ENCODE measurements at regions not wholly inside any gene's neighbourhood (a gene's known extent, or its start where the extent isn't known, plus 50 kb on each side); places are given as distances from the start of the nearest gene placed in this dataset.

DNA sequence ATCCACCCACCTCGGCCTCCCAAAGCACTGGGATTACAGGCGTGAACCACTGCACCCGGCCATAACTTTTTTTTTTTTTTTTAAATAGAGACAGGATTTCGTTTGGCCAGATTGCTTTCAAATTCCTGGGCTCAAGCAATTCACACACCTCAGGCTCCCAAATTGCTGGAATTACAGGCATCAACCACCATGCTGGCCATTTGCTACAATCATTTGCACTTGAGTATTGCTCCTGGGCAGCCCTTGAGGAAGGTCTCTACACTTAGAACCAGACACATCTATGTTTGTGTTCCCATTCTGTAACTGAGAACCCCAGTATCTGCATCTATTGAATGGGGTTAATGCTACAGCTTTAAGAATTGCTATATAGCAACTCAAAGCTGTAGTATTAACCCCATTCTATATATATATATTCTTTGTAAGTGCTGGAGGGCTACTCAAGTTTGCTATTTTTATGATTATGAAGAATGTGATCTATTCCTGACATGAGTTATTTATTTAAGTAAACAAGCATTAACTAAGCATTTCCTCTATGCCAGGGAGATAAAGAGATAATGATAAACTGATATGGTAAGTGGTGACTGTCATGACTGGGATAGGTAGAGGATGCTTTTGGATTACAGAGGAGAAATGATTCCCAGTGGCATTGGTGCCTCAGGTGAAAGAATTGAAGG lies 496.5 kb upstream of the TNC start:
- Histone ChIP-seq H3K4me3 (IDR thresholded peaks at IDR 0.05; ENCODE audit: insufficient read depth, low read depth, low read length) (no peak overlapping the region), H3K27ac (no peak overlapping the region), H3K4me2 (no peak overlapping the region), H3K79me2 (ENCODE audit: insufficient read depth, low read depth) (no peaks in the 10 kb centered on the region), H3K36me3 (ENCODE audit: insufficient read depth) (no peaks in the 10 kb centered on the region), H3K27me3 (ENCODE audit: insufficient read depth, low read depth) (no peaks in the 10 kb centered on the region), H2AFZ (ENCODE audit: low read depth) (no peak overlapping the region), H3K9ac (no peak overlapping the region), H4K20me1 (ENCODE audit: insufficient read depth) (no peaks in the 10 kb centered on the region), H3K4me1 (ENCODE audit: low read depth, poor library complexity, severe bottlenecking) (no peaks in the 10 kb centered on the region)
- TF ChIP-seq, protein P1, sequence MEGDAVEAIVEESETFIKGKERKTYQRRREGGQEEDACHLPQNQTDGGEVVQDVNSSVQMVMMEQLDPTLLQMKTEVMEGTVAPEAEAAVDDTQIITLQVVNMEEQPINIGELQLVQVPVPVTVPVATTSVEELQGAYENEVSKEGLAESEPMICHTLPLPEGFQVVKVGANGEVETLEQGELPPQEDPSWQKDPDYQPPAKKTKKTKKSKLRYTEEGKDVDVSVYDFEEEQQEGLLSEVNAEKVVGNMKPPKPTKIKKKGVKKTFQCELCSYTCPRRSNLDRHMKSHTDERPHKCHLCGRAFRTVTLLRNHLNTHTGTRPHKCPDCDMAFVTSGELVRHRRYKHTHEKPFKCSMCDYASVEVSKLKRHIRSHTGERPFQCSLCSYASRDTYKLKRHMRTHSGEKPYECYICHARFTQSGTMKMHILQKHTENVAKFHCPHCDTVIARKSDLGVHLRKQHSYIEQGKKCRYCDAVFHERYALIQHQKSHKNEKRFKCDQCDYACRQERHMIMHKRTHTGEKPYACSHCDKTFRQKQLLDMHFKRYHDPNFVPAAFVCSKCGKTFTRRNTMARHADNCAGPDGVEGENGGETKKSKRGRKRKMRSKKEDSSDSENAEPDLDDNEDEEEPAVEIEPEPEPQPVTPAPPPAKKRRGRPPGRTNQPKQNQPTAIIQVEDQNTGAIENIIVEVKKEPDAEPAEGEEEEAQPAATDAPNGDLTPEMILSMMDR (conservative IDR thresholded peaks at IDR 0.05; ENCODE audit: low read depth, low read length): no peak

DNA sequence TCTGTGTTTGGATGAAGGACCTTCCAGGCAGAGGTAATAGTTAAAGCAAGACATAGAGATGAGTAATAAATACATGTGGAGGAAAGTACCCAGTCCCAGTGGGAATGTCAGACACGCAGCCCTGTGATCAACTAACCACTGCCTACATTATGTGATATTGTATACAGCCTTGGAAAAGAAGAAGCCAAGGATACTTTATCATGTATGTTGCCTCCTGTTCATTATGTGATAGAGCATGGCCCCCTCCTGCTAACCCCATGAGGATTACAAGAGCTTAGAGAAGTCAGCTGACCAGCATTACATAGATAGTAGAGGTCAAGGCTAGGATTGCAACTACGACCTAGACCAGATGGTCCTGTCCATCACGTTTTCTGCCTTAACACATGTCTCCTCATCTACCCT lies 497.0 kb upstream of the TNC start:
- Histone ChIP-seq H3K27ac (no peak overlapping the region), H3K4me2 (no peak overlapping the region), H3K79me2 (ENCODE audit: insufficient read depth, low read depth) (no peaks in the 10 kb centered on the region), H3K4me1 (ENCODE audit: low read depth, poor library complexity, severe bottlenecking) (no peaks in the 10 kb centered on the region), H4K20me1 (ENCODE audit: insufficient read depth) (no peaks in the 10 kb centered on the region), H3K4me3 (IDR thresholded peaks at IDR 0.05; ENCODE audit: insufficient read depth, low read depth, low read length) (no peak overlapping the region), H3K27me3 (ENCODE audit: insufficient read depth, low read depth) (no peaks in the 10 kb centered on the region), H3K36me3 (ENCODE audit: insufficient read depth) (no peaks in the 10 kb centered on the region), H3K9ac (no peak overlapping the region), H2AFZ (ENCODE audit: low read depth) (no peak overlapping the region)
- TF ChIP-seq, protein P1 (conservative IDR thresholded peaks at IDR 0.05; ENCODE audit: low read depth, low read length): no peak

- H3K79me2 ChIP-seq (ENCODE audit: insufficient read depth, low read depth): no peaks in the 10 kb centered on the region
- no peaks in the 10 kb centered on the region for H4K20me1 ChIP-seq (ENCODE audit: insufficient read depth)
- no peak overlapping the region for H3K27ac ChIP-seq
- no peak overlapping the region for H3K4me2 ChIP-seq
- no peaks in the 10 kb centered on the region for H3K4me1 ChIP-seq (ENCODE audit: low read depth, poor library complexity, severe bottlenecking)
- H3K4me3 ChIP-seq (IDR thresholded peaks at IDR 0.05; ENCODE audit: insufficient read depth, low read depth, low read length): no peak overlapping the region
- H3K9ac ChIP-seq: no peak overlapping the region
- TF ChIP-seq, protein P1 (conservative IDR thresholded peaks at IDR 0.05; ENCODE audit: low read depth, low read length): no peak
- no peak overlapping the region for H2AFZ ChIP-seq (ENCODE audit: low read depth)
- H3K27me3 ChIP-seq (ENCODE audit: insufficient read depth, low read depth): no peaks in the 10 kb centered on the region
- no peaks in the 10 kb centered on the region for H3K36me3 ChIP-seq (ENCODE audit: insufficient read depth)
These were observed 498.1 kb upstream of the TNC start for GRCh38 chr9:115615821-115616665.

GRCh38 chr9:115616666-115617239 lies 498.8 kb upstream of the TNC start:
- H3K4me2 ChIP-seq: no peak overlapping the region
- H4K20me1 ChIP-seq (ENCODE audit: insufficient read depth): no peaks in the 10 kb centered on the region
- H3K4me3 ChIP-seq (IDR thresholded peaks at IDR 0.05; ENCODE audit: insufficient read depth, low read depth, low read length): no peak overlapping the region
- H2AFZ ChIP-seq (ENCODE audit: low read depth): no peak overlapping the region
- H3K27me3 ChIP-seq (ENCODE audit: insufficient read depth, low read depth): no peaks in the 10 kb centered on the region
- H3K36me3 ChIP-seq (ENCODE audit: insufficient read depth): no peaks in the 10 kb centered on the region
- no peaks in the 10 kb centered on the region for H3K4me1 ChIP-seq (ENCODE audit: low read depth, poor library complexity, severe bottlenecking)
- TF ChIP-seq, protein P1 (conservative IDR thresholded peaks at IDR 0.05; ENCODE audit: low read depth, low read length): no peak
- H3K79me2 ChIP-seq (ENCODE audit: insufficient read depth, low read depth): no peaks in the 10 kb centered on the region
- H3K9ac ChIP-seq: no peak overlapping the region
- no peak overlapping the region for H3K27ac ChIP-seq
